Ascending aorta (tissue), 2 donors: ENCODE measurements at regions not wholly inside any gene's neighbourhood (a gene's known extent, or its start where the extent isn't known, plus 50 kb on each side); places are given as distances from the start of the nearest gene placed in this dataset.

Experiments
- DNase-seq, 2 donors: peaks; one replicate each; pipeline ENCODE4 v3.0.0-alpha.2; 2019; ENCODE audit warnings: low spot score in 2 of 2
- H3K27ac ChIP-seq, 2 donors: fragments of 200-600 bp; sonication (generic); one replicate each; pipeline ENCODE4 v1.5.1; 2016 to 2017; ENCODE audit warnings: mild to moderate bottlenecking in 1 of 2
- H3K27me3 ChIP-seq: fragments of 200-600 bp; sonication (generic); one replicate; pipeline ENCODE4 v1.5.1; 2017
- H3K36me3 ChIP-seq, 2 donors: fragments of 200-600 bp; sonication (generic); one replicate each; pipeline ENCODE4 v1.5.1; 2016
- H3K4me1 ChIP-seq, 2 donors: fragments of 200-600 bp; sonication (generic); one replicate each; pipeline ENCODE4 v1.5.1; 2016 to 2017; ENCODE audit warnings: mild to moderate bottlenecking in 1 of 2
- H3K4me3 ChIP-seq, 2 donors: fragments of 200-600 bp; sonication (generic); one replicate each; pipeline ENCODE4 v1.5.1; 2016 to 2017; ENCODE audit warnings: mild to moderate bottlenecking in 1 of 2
- H3K9me3 ChIP-seq, 2 donors: fragments of 200-600 bp; sonication (generic); one replicate each; pipeline ENCODE4 v1.5.1; 2016
- intact Hi-C: fragments of 100-400 bp; cut with DNase I; formaldehyde crosslinking; loops from one replicate; pipeline ENCODE4 v1.15.1; 2023
- TF ChIP-seq, protein P1 (sequence below), 3 experiments: fragments of 200-600 bp in 2 of 3; fragments of 450-650 bp in 1 of 3; sonication (generic) in 2 of 3; IDR thresholded peaks; one replicate each; pipeline ENCODE4 v1.5.1; 2016 to 2019; ENCODE audit warnings: antibody characterized with exemption in 3 of 3, mild to moderate bottlenecking in 1 of 3, moderate library complexity in 1 of 3

DNA sequence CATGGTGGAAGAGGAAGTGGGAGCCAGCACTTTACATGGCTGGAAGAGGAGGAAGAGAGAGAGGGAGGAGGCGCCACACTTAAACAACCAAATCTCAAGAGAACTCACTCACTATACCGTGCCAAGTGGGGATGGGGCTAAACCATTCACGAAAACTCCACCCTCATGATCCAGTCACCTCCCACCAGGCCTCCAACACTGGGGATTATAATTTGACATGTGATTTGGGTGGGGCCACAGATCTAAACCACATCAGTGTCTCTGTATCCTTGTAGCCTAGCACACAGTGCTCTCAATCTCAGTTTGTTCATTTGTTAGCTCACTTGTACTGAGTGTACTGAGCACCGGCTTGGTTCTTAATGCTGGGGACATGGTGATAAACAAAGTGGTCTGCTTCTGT, 228.3 kb downstream of the BUB3 start:
- Histone ChIP-seq H3K36me3 (no peaks in the 10 kb centered on the region), H3K27me3 (no peaks in the 10 kb centered on the region), H3K9me3 (peaks cover 0 to 6% of the 10 kb centered on the region in 2 donors), H3K4me1 (no peaks in the 10 kb centered on the region), H3K4me3 (no peak overlapping the region), H3K27ac (no peak overlapping the region)
- no peak for DNase-seq
- intact Hi-C loops, result no loop called here
- TF ChIP-seq, protein P1, sequence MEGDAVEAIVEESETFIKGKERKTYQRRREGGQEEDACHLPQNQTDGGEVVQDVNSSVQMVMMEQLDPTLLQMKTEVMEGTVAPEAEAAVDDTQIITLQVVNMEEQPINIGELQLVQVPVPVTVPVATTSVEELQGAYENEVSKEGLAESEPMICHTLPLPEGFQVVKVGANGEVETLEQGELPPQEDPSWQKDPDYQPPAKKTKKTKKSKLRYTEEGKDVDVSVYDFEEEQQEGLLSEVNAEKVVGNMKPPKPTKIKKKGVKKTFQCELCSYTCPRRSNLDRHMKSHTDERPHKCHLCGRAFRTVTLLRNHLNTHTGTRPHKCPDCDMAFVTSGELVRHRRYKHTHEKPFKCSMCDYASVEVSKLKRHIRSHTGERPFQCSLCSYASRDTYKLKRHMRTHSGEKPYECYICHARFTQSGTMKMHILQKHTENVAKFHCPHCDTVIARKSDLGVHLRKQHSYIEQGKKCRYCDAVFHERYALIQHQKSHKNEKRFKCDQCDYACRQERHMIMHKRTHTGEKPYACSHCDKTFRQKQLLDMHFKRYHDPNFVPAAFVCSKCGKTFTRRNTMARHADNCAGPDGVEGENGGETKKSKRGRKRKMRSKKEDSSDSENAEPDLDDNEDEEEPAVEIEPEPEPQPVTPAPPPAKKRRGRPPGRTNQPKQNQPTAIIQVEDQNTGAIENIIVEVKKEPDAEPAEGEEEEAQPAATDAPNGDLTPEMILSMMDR (IDR thresholded peaks at IDR 0.05), result no peak

DNA sequence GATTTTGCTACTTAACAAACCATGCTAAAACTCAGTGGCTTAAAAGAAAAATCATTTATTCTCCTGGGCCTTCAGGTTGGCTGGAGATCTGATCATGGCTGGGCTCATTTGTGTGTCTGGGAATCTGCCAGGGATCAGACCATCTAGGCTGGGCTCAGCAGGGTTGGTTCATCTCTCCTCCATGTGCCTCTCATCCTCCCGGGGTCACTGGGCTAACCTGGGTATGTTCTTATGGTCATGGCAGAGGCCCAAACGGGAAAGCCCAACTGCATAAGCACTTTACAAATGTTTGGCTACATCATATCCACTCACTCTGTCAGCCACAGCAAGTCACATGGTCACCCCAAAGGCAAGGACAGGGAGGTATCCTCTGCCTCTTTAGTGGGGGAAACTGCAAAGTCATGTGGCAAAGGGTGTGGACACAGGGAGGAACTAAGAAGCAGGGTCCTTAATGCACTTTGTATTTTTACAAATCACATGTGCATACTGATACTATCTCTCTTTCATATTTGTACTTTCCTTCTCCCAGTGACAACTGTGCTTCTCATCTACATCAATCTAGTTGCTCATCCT, 231.4 kb downstream of the BUB3 start:
- no peak overlapping the region for H3K4me3 ChIP-seq
- H3K4me1 ChIP-seq, result no peaks in the 10 kb centered on the region
- intact Hi-C loops, result no loop called here
- peaks cover 0 to 6% of the 10 kb centered on the region in 2 donors for H3K9me3 ChIP-seq
- H3K27me3 ChIP-seq, result no peaks in the 10 kb centered on the region
- H3K27ac ChIP-seq, result no peak overlapping the region
- TF ChIP-seq, protein P1 (IDR thresholded peaks at IDR 0.05), result no peak
- no peaks in the 10 kb centered on the region for H3K36me3 ChIP-seq
- DNase-seq, result peak in 1 of 2 donors; percentile 18

DNA sequence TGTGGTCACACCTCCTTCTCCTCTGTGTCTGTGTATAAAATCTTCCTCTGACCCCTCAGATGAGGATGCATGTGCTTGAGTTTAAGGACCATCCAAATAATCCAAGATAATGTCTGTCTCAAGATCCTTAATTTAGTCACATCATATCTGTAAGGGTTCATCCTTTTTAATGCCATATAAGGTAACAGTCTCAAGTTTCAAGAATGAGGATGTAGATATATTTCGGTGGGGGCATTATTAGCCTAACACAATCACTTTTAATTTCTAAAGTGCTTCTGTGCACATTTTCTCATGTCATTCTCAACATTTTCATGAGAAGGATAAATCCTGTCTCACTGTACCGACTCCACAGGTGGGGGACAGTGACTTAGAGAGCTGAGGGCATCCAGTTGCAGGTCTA, 235.3 kb downstream of the BUB3 start:
- TF ChIP-seq, protein P1 (IDR thresholded peaks at IDR 0.05), result no peak
- Histone ChIP-seq H3K4me3 (no peak overlapping the region), H3K27ac (no peak overlapping the region), H3K36me3 (no peaks in the 10 kb centered on the region), H3K4me1 (no peaks in the 10 kb centered on the region), H3K9me3 (peaks cover 0 to under 1% of the 10 kb centered on the region in 2 donors), H3K27me3 (no peaks in the 10 kb centered on the region)
- DNase-seq, result no peak
- intact Hi-C loops, result no loop called here

DNA sequence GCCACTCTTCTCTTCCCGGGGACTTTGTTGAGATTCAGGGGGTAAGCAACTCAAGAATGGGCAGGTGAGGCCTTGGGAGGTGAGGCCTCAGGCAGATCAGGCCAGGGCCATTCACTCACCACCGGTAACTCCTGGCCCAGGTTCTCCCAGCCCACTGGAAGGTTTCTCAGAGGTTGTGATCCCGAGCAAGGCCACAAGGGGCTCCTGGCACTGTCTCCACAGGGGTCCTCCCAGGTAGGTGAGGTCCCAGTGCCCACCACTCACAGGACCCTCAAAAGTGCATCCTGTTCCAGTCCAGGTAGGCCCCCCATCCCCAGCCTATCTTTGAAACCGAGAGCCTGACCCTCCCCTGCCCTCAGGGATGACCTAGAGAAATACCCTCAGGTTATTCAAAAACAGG, 236.1 kb downstream of the BUB3 start:
- H3K36me3 ChIP-seq, result no peaks in the 10 kb centered on the region
- intact Hi-C loops, result no loop called here

DNA sequence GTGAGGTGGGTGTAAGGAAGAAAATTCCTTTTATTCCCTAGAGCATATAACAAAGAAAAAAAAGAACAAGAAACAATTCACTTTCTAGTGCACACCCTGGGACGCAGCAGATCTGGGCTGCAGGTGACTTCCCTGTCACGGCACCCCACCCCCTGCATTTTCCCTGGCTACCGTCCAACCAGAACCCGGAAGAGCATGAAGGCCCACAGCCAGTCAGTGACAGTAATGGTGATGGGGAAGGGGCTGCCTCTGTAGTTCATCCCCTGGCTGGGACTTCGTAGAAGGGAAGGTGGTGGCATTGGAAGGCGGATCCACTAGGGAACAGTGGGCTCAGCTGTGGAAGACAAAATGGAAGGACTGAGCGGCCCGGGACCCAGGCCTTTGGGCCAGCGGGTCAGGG, 236.7 kb downstream of the BUB3 start:
- Histone ChIP-seq H3K27me3 (no peaks in the 10 kb centered on the region), H3K36me3 (no peaks in the 10 kb centered on the region), H3K4me1 (no peaks in the 10 kb centered on the region), H3K9me3 (no peaks in the 10 kb centered on the region), H3K4me3 (no peak overlapping the region), H3K27ac (no peak overlapping the region)
- TF ChIP-seq, protein P1 (IDR thresholded peaks at IDR 0.05), result no peak
- DNase-seq, result peak in 1 of 2 donors; percentile 40
- intact Hi-C loops, result no loop called here

More for the DNA sequence above, 236.1 kb downstream of the BUB3 start:
- Histone ChIP-seq H3K4me1 (no peaks in the 10 kb centered on the region), H3K4me3 (no peak overlapping the region), H3K27me3 (no peaks in the 10 kb centered on the region), H3K9me3 (no peaks in the 10 kb centered on the region), H3K27ac (no peak overlapping the region)
- DNase-seq, result peak in 1 of 2 donors; percentile 43
- TF ChIP-seq, protein P1 (IDR thresholded peaks at IDR 0.05), result no peak
